ENCODE measurements at regions not wholly inside any gene's neighbourhood (a gene's known extent, or its start where the extent isn't known, plus 50 kb on each side); places are given as distances from the start of the nearest gene placed in this dataset.

GRCh38 chr11:115100706-115101105 lies 403.5 kb downstream of the CADM1 start:
- TF ChIP-seq USF2 (IDR thresholded peaks at IDR 0.05; ENCODE audit: borderline replicate concordance, low read depth, low read length) (no peak), YY1 (IDR thresholded peaks at IDR 0.05; ENCODE audit: low read depth, low read length) (no peak), MAX (IDR thresholded peaks at IDR 0.05; ENCODE audit: low read depth, low read length) (no peak), NFYA (IDR thresholded peaks at IDR 0.05; ENCODE audit: borderline replicate concordance, low read depth, low read length) (no peak), MXI1 (IDR thresholded peaks at IDR 0.05; ENCODE audit: low read depth, low read length) (no peak), HDAC2 (IDR thresholded peaks at IDR 0.05) (no peak), RAD21 (IDR thresholded peaks at IDR 0.05; ENCODE audit: insufficient read depth, low read depth, low read length) (no peak), CREB1 (IDR thresholded peaks at IDR 0.05; ENCODE audit: low read depth) (no peak), CEBPB (IDR thresholded peaks at IDR 0.05; ENCODE audit: borderline replicate concordance in 1 of 2, low read depth in 2 of 2, low read length in 2 of 2) (no peak), CTCF (IDR thresholded peaks at IDR 0.05 in 2 of 3, conservative IDR thresholded peaks at IDR 0.05 in 1 of 3; ENCODE audit: control insufficient read depth in 2 of 3, extremely low read depth in 1 of 3, insufficient read depth in 1 of 3, low read depth in 3 of 3, low read length in 3 of 3) (no peak)
- TF ChIP-seq, protein P1, sequence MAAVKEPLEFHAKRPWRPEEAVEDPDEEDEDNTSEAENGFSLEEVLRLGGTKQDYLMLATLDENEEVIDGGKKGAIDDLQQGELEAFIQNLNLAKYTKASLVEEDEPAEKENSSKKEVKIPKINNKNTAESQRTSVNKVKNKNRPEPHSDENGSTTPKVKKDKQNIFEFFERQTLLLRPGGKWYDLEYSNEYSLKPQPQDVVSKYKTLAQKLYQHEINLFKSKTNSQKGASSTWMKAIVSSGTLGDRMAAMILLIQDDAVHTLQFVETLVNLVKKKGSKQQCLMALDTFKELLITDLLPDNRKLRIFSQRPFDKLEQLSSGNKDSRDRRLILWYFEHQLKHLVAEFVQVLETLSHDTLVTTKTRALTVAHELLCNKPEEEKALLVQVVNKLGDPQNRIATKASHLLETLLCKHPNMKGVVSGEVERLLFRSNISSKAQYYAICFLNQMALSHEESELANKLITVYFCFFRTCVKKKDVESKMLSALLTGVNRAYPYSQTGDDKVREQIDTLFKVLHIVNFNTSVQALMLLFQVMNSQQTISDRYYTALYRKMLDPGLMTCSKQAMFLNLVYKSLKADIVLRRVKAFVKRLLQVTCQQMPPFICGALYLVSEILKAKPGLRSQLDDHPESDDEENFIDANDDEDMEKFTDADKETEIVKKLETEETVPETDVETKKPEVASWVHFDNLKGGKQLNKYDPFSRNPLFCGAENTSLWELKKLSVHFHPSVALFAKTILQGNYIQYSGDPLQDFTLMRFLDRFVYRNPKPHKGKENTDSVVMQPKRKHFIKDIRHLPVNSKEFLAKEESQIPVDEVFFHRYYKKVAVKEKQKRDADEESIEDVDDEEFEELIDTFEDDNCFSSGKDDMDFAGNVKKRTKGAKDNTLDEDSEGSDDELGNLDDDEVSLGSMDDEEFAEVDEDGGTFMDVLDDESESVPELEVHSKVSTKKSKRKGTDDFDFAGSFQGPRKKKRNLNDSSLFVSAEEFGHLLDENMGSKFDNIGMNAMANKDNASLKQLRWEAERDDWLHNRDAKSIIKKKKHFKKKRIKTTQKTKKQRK (IDR thresholded peaks at IDR 0.05; ENCODE audit: low read depth, low read length), result no peak

Measured in GM12878 (cell line).